Astrocyte of the cerebellum (primary cell): ENCODE measurements at regions not wholly inside any gene's neighbourhood (a gene's known extent, or its start where the extent isn't known, plus 50 kb on each side); places are given as distances from the start of the nearest gene placed in this dataset.

Source experiments
- DNase-seq: peaks from one replicate; pipeline ENCODE4 v3.0.0-alpha.2; 2011; ENCODE audit warnings: low read depth
- H3K4me3 ChIP-seq: 2 replicates; pipeline ENCODE4 v1.5.1; 2011; ENCODE audit warnings: mild to moderate bottlenecking, low read depth, low read length, moderate library complexity
- in situ Hi-C: cut with HindIII; loops from 2 replicates; pipeline ENCODE4 v1.10.0; 2017; ENCODE audit warnings: low sequenced_read_pairs
- TF ChIP-seq, protein P1 (sequence below): IDR thresholded peaks from 2 replicates; pipeline ENCODE4 v1.5.1; 2012; ENCODE audit warnings: low read length, low read depth, moderate library complexity, mild to moderate bottlenecking; ENCODE audit errors: missing control alignments

DNA sequence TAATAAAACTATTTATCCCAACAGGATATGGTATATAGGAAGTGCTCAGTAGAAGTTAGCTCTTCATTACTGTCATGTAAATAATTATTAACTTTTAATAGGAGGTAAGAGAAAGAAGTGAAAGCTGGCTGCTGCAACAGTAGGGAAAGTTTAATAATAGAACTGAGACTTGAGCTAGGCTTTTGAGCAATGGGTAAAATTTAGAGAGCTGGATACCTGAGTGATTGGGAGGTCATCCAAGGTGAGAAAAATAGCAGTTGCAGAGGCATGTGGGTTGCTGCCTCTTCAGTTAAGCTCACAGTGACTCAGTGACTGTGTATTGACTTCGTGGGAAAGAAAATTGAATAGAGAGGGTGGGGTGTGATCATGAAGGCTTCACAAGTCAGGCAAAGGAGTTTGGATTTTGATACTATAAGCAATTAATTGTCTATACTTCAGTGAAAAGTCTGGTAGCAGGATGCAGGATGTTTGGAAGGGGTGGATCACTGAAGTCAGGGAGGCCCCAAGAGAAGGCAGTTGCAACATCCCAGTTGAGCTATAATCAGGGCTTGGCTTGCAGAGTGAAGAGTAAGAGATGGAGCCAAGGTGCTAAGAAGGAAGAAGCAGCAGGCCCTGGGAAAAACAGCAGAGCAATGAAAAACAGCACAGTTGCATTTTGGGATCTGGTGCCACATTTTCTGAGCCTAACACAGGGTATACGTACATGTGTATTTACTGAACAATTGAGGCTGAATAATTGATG, 172.0 kb upstream of the FRMD6 start:
- no peak overlapping the region for H3K4me3 ChIP-seq
- in situ Hi-C loops: no loop called here
- no peak for DNase-seq
- TF ChIP-seq, protein P1, sequence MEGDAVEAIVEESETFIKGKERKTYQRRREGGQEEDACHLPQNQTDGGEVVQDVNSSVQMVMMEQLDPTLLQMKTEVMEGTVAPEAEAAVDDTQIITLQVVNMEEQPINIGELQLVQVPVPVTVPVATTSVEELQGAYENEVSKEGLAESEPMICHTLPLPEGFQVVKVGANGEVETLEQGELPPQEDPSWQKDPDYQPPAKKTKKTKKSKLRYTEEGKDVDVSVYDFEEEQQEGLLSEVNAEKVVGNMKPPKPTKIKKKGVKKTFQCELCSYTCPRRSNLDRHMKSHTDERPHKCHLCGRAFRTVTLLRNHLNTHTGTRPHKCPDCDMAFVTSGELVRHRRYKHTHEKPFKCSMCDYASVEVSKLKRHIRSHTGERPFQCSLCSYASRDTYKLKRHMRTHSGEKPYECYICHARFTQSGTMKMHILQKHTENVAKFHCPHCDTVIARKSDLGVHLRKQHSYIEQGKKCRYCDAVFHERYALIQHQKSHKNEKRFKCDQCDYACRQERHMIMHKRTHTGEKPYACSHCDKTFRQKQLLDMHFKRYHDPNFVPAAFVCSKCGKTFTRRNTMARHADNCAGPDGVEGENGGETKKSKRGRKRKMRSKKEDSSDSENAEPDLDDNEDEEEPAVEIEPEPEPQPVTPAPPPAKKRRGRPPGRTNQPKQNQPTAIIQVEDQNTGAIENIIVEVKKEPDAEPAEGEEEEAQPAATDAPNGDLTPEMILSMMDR: no peak

DNA sequence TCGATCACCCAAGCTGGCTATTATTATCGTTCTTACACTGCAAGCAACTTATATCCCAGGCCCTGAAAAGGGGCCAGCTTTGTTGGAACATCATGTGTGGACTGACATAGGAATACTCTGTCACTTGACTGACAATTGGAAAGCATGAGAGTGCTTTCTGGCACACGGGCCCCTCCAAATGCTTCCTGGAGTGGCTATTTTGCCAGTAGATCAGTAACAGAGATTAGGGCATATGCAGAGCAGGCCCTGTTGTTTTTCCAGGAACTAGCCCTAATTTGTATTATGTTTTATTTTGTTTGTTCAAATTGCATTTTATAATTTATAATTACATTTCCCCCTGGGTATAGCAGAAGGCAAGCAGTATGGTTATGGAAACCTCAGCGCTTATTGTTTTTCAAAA, 170.1 kb upstream of the FRMD6 start:
- H3K4me3 ChIP-seq: no peak overlapping the region
- in situ Hi-C loops: no loop called here
- TF ChIP-seq, protein P1: no peak
- DNase-seq: no peak

DNA sequence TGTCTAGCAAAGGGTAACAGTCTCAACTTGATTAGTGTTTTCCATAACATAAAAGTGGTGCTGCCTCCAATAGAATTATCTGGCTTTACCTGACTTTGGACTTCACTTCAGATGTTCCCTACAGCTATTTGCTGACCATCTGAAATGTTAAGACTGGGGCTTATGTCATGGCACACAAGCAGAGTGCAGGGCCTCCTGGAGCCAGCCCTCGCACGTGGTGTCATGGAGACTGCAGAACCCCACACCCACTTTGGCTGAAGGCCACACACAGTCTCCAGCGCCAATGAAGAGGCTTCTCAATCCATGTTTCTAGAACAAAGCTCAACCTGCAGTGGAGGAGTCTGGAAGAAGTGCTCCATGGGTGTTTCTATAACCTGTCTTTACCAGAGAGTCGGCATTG, 169.6 kb upstream of the FRMD6 start:
- H3K4me3 ChIP-seq: no peak overlapping the region
- DNase-seq: no peak
- in situ Hi-C loops: no loop called here

GRCh38 chr14:51484485-51484884, 167.2 kb upstream of the FRMD6 start:
- H3K4me3 ChIP-seq: no peak overlapping the region
- in situ Hi-C loops: no loop called here
- TF ChIP-seq, protein P1: no peak
- DNase-seq: no peak

More for the DNA sequence above, 169.6 kb upstream of the FRMD6 start:
- TF ChIP-seq, protein P1: no peak

DNA sequence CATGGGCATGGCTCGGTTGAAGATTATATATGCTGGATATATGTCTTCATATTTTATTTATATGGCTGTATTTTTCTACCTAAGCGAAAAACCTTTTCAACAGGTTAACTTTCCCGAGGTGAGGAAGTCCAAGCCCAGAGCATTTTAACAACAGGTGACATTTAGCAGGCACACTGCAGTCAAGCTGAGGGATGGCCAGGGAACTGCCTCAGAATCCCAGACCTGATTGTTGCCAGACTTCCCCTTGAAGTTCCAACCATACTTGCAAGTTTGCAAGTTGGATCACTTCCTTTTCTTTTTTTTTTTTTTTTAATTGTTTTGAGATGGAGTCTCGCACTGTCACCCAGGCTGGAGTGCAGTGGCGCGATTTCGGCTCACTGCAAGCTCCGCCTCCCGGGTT, 166.0 kb upstream of the FRMD6 start:
- H3K4me3 ChIP-seq: no peak overlapping the region
- TF ChIP-seq, protein P1: no peak
- in situ Hi-C loops: no loop called here
- no peak for DNase-seq

- in situ Hi-C loops: no loop called here
- no peak for DNase-seq
- H3K4me3 ChIP-seq: no peak overlapping the region
- TF ChIP-seq, protein P1: no peak
These were observed 163.9 kb upstream of the FRMD6 start for GRCh38 chr14:51487848-51488247.
